HFF-Myc (cell line): ENCODE measurements at regions not wholly inside any gene's neighbourhood (a gene's known extent, or its start where the extent isn't known, plus 50 kb on each side); places are given as distances from the start of the nearest gene placed in this dataset.

Experiments used
- DNase-seq: peaks from one replicate; pipeline ENCODE4 v3.0.0-alpha.2; 2011; ENCODE audit warnings: low read depth; ENCODE audit errors: extremely low read depth
- H3K4me3 ChIP-seq: replicated peaks from 2 replicates; pipeline ENCODE4 v1.5.1; 2011; ENCODE audit warnings: low read depth, mild to moderate bottlenecking, control low read depth, low read length
- CTCF ChIP-seq: IDR thresholded peaks from 2 replicates; pipeline ENCODE4 v1.5.1; 2012; ENCODE audit warnings: mild to moderate bottlenecking, low read depth, low read length, control low read depth; ENCODE audit errors: missing control alignments

GRCh38 chr4:176406297-176406696 lies 86.5 kb downstream of the SPCS3 start:
- H3K4me3 ChIP-seq: no peak overlapping the region
- TF ChIP-seq CTCF: no peak
- no peak for DNase-seq

GRCh38 chr4:176406736-176407135 lies 87.0 kb downstream of the SPCS3 start:
- no peak for DNase-seq
- TF ChIP-seq CTCF: no peak
- no peak overlapping the region for H3K4me3 ChIP-seq

- DNase-seq: no peak
- no peak for TF ChIP-seq CTCF
- H3K4me3 ChIP-seq: no peak overlapping the region
Measured at GRCh38 chr4:176409627-176410026, 89.9 kb downstream of the SPCS3 start.

- DNase-seq: no peak
- H3K4me3 ChIP-seq: no peak overlapping the region
- TF ChIP-seq CTCF: no peak
Measured at GRCh38 chr4:176413171-176413570, 93.4 kb downstream of the SPCS3 start.

GRCh38 chr4:176422001-176422400 lies 102.2 kb downstream of the SPCS3 start:
- no peak for DNase-seq
- no peak for TF ChIP-seq CTCF
- no peak overlapping the region for H3K4me3 ChIP-seq

GRCh38 chr4:176422511-176422910 lies 102.7 kb downstream of the SPCS3 start:
- H3K4me3 ChIP-seq: no peak overlapping the region
- TF ChIP-seq CTCF: no peak
- no peak for DNase-seq

GRCh38 chr4:176425035-176425434 lies 105.3 kb downstream of the SPCS3 start:
- H3K4me3 ChIP-seq: no peak overlapping the region
- DNase-seq: no peak
- no peak for TF ChIP-seq CTCF
